DMS114 treated with DMSO at 0.1 percent for 48 hours (cell line): ENCODE measurements at regions not wholly inside any gene's neighbourhood (a gene's known extent, or its start where the extent isn't known, plus 50 kb on each side); places are given as distances from the start of the nearest gene placed in this dataset.

Experiments
- DNase-seq: peaks from one replicate; lab custom pipeline; 2025; ENCODE audit not compliant: unreplicated experiment; lab: John Stamatoyannopoulos, UW

DNA sequence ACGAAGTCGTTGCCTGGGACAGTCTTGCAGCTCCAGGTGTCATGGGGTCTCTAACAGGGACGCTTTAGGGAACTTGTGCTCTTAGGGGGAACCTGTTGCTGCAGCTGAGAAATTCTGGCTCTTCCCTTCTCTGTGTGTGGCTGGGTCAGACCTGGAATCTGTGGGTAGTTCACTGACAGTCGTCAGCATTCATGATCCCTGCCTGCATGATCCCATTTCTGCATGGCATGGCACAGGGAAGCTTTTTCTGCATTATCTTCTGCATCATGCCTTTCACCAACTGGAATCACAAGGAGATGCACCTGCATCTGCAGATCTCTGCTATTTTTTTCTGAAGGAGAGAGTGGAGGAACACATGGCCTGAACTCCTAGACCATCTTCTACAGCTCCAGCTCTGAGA, 85.6 kb downstream of the SOX9 start:
- DNase-seq: no peak

DNA sequence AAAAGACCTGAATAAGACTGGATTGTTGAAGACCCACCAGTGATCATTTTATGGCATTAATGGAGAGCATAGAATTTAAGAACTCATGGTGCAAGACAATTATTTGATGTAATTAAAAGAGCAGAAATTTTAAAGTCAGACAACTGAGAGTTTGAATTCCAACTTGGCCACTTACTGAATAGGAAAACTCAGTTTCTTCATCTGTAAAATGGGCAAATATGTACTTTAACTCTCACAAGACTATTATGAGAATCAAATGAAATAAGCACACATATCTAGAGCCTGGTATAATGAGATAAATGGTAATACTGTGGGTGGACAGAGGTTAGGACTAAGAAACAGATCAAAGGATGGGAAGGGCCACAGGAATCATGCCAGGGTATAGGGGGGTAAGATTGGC, 88.0 kb downstream of the SOX9 start:
- no peak for DNase-seq

GRCh38 chr17:72212041-72212440, 91.2 kb downstream of the SOX9 start:
- no peak for DNase-seq

DNA sequence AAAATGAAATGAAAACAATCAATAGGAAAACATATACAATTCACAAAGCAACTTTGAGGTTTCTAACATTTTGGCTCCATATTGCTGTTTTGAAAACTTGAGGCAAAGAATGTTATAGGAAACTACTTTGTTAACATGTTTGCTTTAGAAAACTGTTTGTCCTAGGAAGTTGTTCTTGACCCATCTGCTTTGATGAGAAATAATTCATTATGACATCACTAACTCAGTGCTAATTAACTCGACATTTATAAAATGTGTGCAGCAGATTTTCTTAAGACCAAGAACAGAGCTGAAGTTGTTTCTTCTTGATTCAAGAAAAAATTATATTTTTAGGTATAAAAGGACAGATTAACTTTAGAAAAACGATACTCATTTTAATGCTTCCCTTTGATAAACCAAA, 94.7 kb downstream of the SOX9 start:
- no peak for DNase-seq

DNA sequence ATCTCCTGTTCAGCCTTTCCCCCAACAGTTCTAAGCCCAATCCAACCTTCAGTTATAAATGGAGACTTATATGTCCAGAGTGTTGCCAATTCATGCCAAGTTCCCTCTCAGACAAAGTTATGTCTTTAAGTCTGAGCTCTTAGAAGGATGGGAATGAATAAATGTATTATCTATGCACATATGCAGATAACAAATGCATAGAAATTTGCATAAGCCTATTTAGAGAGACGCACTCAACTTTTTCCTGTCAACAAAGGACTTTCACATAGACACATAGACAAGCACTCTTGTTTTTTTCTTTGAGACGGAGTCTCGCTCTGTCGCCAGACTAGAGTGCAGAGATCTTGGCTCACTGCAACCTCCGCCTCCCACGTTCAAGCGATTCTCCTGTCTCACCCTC, 95.1 kb downstream of the SOX9 start:
- no peak for DNase-seq

DNA sequence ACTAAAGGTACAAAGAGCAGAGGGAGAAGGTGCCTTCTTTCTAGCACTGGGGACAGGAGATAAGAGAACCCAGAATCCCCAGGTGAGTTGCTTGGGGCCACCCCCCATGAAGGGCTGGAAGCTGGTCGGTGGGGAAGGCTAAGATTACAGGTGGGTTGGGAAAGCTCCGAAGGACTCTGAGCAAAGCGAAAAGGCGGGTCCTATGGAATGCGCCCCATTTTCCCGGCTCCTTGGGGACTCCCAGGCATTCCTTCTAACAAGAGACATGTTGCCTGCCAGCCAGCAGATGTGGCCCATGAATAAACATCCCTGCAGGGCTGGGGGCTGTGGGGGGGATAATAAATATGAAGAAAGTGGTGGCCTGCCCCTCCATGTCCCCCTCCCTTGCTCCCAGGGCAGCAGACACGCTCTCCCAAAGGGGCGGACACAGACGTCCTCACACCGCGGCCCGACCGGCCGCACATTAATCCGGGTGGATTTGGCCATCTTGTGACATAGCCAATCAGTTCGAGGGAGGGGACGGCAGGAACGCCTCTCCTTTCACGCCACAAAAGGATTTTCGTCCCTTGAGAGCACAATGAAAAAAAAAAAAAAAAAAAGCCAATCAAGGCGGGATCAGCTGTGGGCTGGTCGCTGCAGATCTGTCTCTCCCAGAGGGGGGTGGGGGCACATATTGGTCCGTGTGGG, 98.5 kb downstream of the SOX9 start:
- no peak for DNase-seq

DNA sequence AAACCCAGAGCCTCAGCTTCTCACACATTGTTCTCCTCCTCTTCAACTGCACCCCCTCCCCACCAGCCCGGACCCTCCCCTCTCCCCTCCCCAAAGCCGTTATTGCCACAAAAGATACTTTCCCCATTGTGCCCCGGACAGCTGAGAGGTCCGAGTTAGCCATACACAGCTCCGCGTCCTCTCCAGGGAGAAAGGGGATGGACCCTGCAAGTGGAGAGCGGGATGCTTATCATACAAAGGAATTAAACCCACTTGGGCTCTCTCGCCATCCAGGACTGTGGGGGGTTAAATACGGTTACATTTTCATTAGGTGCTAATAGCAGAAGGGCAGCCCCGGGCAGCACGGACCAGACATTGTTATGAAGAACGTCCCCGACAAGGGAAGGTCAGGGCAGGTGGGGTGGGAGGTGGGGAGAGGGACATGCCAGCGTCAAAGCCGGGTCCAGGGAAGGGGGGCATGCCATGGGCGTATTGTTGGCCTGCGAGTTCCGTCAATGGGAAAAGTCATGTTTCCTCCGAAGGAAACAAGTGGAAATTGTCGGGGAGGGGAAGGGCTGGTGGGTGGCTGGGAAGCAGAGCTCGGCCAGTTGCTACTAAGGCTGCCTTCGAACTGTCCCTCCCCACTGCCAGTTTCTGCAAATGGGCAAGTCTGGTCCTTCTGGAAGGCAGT, 99.1 kb downstream of the SOX9 start:
- no peak for DNase-seq

DNA sequence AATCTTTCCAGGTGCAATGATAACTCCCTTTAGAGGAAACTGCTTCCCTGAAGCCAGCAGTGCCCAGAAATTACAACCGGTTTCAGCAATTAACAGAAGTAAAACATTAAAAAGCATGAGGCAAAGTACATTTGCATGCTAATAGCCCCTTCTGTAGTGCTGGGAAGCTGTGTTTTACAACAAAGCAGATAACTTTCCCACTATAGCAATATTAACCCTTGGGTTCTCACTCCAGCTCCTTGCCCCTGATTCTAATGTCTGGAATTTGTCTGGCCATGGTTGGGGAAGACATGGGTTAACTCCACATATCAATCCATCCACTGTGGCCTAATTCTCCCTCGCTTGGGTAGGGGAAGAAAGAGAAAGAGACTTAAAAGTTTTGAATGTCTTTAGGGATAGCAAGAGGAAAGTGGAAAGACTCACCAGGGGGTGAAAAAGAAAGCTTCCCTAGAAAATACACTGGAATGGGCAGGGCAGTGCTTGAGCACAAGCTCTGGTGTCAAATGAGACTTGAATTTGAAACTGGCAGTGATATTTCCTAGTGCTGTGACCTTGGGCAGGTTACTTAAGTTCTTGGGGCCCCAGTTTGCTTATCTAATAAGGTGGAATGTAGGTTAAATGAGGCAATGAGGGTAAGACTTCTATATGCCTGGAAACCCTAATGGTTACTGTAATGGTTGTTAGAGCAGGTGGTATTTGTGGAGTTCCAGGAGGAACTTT, 102.0 kb downstream of the SOX9 start:
- DNase-seq: no peak

- no peak for DNase-seq
Measured at GRCh38 chr17:72223866-72224291, 103.1 kb downstream of the SOX9 start.

DNA sequence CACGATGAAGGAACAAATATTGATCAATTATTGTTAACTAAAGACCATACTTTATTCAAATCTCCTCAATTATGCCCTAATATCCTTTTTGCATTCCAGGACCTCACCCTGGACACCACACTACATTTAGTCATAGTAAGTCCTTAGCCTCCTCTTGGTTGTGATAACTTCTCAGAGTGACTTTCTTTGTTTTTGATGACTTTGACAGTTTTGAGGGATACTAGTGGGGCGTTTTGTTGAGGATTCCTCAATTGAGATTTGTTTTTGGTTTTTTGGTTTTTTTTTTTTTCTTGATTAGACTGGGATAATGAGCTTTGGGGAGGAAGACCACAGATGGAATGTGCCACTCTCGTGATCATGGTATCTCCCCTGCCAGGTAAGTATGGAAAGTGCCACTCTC, 105.5 kb downstream of the SOX9 start:
- no peak for DNase-seq

DNA sequence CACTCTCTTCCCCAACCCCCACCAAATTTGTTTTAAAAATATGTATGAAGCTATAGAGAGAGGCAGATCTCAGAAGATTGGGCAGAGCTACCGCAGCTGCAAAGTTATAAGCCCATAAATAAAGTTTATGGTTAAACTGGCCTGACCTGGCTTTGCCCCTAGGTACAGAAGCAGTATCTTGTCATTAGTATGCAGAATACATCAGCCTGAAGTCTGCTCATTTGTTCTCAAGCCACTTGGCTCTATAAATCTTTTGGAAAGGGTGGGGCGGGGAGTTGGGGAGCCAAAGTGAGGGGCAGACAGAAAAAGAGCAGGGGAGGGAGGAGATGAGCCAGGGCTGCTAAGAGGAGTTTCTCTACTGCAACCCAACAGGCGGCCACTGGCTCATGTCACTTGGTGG, 113.2 kb downstream of the SOX9 start:
- no peak for DNase-seq

GRCh38 chr17:72234985-72235384, 114.2 kb downstream of the SOX9 start:
- DNase-seq: no peak

DNA sequence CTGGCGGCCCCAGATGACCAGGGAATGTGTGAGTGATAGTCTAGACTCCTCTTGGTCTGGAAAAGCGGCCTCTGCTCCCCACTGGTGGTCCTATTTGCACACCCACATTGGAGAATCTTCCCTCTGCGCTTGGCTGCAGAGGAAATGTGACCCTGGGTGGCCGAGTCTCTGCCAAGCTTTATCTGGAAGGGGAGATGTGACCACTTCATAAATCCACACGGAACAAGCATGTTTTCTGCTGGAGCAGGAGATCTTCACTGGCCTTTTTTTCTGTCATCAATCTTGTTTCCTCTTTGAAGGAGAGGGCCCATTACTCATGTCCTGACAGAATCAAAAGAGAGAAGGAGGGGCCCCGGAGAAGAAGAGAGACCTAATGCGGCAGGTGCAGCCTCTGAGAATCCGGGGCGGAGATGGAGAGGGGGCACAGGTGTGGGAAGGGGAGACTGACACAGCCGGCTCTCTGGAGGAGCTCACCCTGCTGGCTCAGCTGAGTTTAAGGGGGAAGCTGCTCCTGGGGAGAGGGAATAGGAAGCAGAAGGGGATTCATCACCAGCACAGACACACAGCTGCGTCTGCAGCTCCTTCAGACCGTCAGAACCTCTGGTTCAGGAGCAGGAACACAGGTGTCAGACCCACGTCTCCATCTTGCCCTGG, 116.3 kb downstream of the SOX9 start:
- DNase-seq: no peak

- no peak for DNase-seq
Measured at GRCh38 chr17:72238157-72238673, 117.4 kb downstream of the SOX9 start.

- no peak for DNase-seq
Measured at GRCh38 chr17:72239548-72239947, 118.7 kb downstream of the SOX9 start.

DNA sequence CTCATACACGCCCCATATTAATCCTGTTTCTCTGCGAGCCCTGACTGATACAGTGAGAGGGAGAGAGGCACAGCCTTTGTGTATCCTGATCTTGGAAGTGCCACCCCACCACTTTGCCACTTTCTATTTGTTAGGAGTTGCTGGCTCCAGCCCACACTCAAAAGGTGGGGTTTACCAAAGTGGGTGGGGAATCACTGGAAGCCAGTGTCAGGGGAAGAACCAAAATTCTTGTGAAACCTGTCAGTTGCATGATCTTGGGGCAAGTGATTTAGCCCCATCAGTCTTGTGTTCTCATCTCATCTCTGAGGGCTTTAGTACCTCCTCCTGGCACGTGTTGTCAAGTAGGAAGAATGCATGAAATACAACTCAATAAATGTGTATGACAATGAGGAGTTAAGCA, 119.5 kb downstream of the SOX9 start:
- no peak for DNase-seq

GRCh38 chr17:72244494-72244893, 123.7 kb downstream of the SOX9 start:
- no peak for DNase-seq

- DNase-seq: no peak
Measured at GRCh38 chr17:72244956-72245355, 124.1 kb downstream of the SOX9 start.

- no peak for DNase-seq
Measured at GRCh38 chr17:72249441-72249840, 128.6 kb downstream of the SOX9 start.

DNA sequence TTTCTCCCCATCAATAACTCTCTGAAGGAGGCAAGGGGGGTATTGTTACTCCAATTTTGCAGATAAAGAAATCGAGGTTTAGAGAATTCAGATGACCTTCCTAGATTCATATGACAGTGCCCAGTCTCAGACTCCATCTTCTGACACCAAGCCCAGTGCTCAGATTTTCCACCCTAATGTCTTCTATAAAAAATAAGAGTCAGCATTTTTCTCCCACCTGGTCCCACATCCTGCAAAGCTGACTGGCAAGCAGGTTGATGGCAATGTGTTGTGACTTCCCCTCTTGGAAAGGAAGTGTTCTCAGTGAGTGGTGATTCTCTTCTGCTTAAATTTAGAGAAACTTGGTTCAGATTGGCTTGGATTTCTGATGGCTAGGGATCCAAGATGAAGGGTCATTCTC, 129.4 kb downstream of the SOX9 start:
- no peak for DNase-seq

GRCh38 chr17:72253597-72253996, 132.8 kb downstream of the SOX9 start:
- no peak for DNase-seq
